Activated CD4-positive, alpha-beta T cell treated with anti-CD3 and anti-CD28 coated beads for 48 hours (primary cell): ENCODE measurements at regions not wholly inside any gene's neighbourhood (a gene's known extent, or its start where the extent isn't known, plus 50 kb on each side); places are given as distances from the start of the nearest gene placed in this dataset.

Experiments
- DNase-seq: peaks from one replicate; pipeline ENCODE4 v3.0.0-alpha.2; 2020

DNA sequence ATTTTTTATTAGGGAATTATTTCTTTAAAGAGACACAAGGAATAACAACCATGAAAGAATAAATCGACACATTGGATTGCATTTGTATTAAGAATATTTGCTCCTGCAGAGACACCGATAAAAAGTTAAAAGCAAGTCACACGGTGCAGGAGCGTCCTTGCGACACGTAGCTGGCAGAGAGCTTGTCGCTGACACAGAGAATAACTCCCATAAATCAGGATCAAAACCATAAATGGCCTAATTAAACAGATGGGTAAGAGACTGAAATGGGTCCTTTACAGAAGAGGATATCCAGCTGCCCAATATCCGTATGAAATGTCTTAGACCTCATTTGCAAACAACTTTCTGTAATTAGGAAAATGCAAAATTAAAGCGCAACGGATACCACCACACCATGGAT, 126.1 kb upstream of the SNTG2 start:
- DNase-seq: no peak

DNA sequence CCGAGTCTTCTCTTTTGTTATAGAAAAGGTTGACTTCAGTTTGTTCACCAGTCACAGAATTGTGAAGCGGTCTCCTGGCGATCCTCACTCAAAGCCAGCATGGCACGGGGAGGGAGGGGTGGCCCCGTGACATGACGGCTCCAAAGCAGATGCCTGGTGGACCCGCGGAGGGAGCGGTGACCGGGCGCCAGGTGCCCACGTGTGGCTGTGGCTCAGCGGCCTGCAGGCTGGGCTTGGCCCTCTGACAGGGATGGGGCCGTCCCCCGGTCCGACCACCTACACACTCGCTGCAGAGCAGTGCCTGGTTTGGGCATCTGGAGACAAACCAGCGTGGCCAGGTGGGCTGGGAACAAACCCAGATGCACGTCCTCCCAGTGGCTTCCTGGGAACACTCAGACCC, 129.1 kb upstream of the SNTG2 start:
- no peak for DNase-seq

DNA sequence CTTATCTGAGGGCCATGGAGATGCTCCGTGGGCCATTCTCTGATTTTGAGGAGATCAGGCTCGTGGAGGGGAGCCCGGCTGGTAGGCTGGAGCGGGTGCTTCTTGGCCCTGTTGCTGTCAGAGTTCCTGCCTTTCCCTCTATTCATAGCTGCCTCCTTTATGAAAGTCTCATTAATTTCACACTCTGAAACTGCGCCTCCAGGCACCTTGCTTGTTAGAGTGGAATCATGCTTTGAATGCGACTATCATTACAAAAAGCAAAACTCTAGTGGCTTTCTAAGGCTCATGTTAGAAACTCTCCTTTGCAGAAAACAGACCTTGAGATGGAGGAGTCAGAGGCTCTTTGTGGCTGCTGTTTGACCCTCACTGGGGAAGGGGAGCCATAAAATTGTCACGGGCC, 131.0 kb upstream of the SNTG2 start:
- DNase-seq: no peak

DNA sequence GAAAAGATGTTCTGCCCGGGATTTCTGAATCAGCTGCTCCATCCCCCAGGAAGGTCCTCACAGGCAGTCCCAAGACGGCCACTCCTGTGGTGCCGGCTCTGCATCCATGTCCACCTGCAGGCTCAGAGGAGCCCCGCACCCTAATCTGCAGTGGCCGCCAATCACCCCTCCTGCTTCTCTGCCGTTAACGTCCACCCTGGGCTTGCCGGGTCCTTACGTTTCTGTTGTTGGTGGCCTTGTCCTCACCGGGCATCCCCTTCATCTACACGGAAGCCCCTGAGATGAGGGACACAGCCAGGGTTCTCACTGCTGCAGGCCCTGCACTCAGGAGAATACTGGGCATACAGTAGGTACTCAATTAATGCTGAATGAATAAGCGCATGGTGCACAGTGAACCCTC, 131.5 kb upstream of the SNTG2 start:
- DNase-seq: no peak

DNA sequence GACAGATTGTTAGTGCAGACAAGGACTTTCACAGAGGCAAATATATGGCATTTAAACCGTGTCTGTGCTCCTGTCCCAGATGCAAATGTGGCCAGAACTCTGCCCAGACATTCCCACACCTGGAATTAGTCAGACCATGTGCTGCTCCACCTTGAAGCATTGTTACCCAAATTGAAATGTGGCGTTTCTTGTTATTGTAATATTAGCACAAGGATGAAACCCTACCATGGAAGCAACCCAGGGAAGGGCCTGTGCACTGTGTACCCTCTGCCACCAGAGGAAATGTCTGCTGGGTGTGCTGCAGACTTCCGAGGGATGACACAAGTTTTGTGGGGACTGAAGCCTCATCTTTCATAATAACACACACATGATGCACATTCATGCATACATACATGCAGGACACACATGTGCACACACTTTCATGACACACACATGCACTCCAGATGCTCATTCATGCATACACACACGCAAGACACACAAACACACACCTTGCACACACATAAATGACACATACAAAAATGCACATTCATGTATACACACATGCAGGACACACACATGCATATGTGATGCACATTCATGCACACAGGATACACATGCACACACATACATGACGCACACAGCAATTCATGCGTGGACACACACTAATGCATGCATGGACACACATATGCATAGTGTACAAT, 133.2 kb upstream of the SNTG2 start:
- DNase-seq: no peak

DNA sequence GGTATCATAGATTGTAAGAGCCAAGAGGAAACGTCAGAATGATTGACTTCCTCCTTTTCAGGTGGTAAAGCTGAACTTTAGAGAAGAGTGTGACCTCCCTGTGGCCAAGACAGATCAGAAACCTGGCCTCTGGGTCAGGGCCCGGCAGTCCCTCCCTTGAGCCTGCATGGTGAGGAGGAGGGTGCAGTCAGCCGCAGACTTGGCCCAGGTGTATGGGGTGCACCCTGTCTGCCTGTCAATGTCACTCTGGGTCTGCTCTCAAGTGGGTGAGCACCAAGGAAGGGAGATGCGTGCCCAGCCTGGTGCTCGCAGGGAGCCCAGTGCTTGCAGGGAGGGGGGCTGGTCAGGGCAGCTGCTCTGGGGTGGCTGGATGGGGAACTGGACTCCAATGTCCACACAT, 134.4 kb upstream of the SNTG2 start:
- no peak for DNase-seq

DNA sequence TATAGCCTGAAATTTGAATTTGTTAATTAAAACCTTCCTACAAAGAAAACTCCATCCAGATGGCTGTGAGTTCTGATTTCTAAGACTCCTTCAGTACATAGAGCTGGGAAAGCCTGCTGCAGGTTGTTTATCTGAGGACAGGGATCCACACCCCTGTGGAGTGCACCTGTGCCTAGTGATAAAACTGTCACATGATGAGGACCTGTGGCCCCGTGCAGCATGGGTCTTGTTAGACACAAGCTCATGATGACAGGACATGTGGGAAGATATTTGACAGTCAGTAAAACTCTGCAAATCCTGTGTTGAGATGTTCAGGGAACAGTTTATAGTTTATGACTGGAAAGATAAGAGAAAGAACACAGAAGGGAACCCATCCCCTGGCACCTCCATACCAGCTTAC, 133.2 kb upstream of the TMEM18 start:
- no peak for DNase-seq

DNA sequence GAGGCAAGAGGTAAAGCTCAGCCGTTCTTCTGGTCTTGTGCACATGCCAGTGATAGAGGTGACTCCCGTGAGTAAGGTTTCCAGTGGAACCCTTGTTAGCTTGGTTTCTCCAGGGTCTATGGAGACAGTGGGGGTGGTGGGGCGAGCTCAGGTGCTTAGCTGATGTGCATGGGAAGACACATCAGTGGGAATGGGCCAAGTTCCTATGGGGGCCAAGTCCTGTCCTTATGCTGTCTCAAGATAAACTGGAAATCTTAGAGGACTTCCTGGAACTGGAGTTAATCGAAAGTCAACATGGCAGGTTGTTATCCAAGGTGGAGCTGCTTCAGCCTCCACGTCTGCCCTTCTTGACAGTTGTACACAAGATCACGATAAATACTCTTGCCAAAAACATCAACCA, 130.1 kb upstream of the TMEM18 start:
- no peak for DNase-seq

DNA sequence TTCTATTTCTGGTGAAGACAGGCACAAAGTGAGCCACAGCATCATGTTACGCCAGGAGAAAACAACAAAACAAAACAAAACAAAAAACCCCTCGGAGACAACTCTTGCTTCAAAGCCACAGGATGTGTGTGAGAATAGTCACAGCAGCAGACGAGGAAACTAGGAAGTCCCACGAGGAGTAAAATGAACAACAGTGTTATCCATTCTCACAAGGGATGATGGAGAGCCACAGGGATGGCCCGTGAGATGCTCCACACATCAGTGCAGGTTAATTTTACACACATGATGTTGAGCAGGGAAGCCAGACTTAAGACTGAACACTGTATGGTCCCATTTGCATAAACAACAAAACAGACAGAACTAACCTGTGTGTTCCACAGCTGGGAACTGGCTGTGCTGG, 128.5 kb upstream of the TMEM18 start:
- DNase-seq: no peak

DNA sequence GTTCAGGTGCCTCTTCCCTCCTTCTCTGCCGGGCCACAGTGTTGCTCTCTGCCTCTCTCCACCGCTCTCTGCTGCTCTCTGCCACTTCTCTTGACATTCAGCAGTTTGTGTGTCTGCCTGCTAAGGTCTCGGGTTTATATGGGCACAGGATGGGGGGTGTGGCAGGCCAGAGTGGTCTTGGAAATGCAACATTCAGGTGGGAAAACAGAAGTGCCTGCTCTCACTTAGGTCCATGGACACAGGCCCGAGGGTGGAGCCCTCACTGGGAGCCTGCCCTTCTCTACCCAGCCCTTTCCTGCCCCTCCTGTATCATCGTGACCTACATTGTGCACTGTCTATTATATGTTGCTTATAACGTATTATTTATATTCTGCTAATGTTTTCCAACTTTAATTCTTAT, 120.8 kb upstream of the TMEM18 start:
- DNase-seq: no peak

DNA sequence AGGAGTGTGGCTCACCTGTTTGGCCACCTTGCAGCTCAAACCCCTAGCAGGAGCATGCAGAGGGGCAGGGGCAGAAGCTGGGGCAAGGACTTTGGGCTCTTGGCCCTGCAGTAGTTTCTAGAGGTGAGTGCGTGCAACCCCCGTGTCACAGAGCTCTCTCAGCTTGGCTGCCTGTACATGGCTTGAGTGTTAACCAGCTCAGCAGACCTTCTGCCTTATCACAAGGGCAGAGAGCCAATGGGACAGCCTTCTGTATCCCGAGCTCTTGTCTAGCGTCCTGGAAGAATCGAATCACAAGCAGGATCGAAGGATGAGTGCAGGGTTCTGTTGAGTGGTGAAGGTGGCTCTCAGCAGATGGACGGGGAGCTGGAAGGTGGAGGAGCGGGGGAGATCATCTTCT, 120.3 kb upstream of the TMEM18 start:
- no peak for DNase-seq

DNA sequence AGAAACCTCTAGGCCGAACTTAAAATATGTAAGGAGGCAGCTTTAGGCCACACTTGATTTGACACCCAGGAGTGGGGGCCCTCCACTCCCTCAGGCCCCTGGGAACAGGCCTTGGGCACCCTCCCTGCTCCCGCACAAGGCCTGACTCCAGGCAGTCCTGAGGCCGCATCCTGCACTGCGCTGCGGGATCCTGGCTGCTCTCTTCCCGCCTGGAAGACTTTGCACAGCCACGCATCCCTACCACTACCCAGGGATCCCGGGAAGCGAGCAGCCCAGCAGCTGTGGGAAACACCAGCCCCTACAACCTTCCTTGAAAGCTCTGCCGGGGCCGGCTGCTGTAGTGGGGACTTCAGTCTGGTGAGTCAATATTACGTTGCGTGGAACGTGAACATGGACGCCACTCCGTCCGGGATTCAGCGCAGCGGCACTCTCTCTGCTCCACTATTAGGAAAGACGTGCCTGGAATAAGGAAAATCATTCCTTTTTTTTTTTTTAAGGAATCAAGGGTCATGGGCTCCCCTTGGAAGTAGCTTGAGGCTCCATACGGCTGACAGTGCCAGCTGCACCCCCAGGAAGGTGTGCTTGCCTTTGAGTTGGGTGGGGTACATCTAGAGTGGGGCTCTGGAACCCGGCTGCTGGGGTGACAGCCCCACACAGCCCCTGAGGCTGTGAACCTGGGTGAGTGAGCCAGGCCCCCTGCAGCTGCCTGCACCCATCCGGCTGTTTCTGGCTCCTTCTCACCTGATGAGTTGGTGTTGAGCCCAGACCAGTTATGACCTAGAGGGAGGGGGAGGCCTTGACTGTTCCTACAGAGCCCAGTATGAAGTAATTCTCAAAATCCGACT, 119.2 kb upstream of the TMEM18 start:
- DNase-seq: no peak

DNA sequence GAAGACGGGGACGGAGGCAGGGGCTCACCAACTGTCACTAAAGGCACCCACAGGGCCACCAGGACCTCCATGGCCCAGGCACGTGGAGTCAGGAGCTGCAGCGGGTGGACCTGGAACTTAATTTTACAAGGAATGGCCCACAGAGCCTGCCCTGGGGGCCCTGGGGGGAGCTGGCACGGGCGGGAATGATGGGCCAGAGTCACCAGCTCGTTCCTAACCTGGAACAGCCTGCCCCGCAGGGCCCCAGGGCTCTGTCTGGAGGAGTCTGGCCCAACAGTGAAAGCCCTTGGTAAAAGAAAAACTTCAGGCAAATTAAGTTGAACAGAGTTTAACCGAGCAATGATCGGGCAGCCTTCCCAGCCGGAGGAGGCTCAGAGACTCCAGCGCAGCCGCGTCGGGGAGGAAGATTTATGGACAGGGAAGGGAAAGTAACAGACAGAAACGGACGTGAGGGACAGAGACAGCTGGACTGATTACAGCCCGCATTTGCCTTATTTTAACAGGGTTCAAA, 118.4 kb upstream of the TMEM18 start:
- no peak for DNase-seq

DNA sequence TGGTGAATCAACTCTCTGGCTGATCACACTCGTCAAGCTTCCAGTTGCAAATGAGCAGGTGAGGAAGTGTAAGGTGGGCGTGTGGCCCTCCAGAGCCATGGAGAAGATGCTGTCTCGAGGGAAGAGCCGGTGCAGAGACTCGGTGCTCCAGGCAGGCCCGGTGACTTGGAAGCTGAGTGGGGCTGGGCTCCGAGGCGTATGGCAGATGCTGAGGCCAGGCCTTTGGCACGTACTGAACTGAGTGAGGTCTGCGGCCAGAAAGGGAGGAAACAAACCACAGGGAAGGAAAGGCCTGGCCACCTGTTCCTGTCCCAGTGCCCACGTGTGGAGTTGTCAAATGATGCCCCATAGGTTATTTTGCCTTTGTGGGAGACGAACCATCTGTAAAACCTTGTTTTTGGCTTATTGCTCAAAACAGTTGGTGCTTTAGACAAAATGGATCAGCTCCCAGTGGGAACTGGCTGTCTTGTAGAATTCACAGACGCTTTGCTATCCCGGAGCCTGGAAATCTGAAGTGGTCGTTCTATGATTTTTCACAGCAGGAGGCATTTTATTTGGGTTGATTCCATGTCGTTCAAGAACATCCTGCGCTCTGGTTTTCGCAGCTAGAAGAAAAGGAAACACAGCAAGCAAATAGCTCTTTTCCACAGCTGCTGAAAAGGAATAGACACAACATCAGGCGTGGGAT, 117.5 kb upstream of the TMEM18 start:
- no peak for DNase-seq

DNA sequence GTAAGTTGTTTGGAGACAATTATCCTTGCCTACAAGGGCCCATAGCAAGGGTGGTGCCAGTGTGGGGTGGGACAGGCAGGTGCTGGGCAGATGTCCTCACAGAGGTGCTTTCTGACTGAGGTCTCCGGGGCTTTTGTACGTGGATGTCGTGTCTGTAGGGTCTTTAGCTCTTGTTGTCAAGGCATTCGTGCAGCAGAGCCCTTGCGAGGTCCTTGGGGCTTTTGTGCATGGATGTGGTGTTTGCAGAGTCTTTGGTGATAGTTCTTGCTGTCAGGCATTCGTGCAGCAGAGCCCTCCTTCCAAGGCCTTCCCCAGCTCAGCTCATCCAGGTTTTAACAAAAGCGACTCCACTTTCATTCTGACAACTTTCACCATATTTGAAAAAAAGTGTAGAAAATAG, 116.0 kb upstream of the TMEM18 start:
- DNase-seq: no peak

DNA sequence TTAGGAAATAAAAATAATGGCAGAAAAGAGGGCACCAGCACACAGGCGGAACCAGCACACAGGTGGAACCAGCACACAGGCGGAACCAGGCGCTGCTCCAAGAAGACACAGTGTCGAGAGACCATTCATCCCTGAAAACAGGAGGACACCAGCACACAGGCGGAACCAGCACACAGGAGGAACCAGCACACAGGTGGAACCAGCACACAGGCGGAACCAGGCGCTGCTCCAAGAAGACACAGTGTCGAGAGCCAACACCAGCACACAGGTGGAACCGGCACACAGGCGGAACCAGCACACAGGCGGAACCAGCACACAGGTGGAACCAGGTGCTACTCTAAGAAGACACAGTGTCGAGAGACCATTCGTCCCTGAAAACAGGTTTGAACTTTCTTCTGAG, 115.5 kb upstream of the TMEM18 start:
- DNase-seq: no peak

DNA sequence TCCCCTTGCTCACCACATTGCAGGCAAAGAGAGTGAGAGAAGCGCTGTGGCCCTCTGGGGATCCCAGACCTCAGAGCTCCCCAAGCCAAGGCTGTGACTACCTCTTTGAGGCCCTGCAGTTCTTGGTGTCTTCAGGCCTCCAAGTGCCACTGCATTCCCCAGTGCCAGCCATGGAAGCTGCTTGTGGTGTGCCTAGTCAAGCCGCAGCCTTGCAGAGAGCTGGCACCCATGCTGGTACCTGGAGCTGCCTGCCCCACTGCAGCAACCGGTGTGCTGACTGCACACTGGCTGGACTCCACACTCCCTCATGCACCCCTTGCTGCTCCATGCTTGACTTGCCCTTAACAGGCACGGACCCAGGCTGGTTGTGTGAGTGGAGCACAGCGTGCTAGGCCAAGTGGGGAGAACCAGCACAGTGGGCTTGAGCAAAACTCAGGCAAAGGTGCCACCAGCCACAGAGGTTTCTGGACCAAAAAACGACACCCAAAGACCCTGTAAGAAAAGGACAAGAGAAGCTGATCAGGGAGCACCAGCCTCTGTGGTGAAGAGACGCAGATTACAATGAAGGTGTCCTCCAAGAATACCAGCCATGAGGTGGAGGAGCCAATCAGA, 113.5 kb upstream of the TMEM18 start:
- no peak for DNase-seq

DNA sequence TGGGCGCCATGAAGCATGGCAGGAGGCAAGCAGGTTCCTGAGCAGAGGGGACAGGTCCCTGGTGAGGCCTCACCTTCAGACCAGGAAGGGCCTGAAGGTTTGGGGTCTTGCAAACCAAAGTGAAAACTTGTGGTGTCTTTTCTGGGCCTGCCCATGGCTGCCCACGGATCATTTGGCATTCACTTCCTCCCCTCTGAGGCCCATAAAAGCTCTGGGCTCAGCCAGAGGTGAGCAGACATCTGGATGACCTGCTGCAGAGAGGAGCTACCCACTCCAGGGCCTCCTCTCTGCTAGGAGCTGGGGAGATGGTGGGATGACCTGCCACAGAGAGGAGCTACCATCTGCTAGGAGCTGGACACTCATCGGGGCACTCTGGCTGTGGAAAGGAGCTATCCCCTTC, 112.9 kb upstream of the TMEM18 start:
- no peak for DNase-seq

DNA sequence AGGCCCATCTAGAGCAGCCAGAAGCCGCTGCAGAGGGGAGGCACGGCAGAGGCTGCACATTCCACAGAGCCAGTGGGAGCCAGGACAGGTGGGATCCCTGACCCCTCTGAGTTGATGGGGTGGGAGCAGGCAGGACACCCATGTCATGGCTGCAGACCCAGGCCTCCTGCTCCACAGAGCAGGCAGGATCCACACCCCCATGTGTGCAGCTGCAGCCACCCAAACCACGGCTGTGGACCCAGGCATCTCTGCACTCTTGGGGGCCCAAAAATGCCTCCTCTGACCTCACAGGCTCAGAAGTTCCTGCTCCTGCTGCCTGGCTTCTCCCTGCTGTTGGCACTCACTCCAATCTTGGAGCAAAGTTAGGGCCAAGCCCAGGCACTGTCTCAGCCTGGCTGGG, 112.3 kb upstream of the TMEM18 start:
- no peak for DNase-seq

DNA sequence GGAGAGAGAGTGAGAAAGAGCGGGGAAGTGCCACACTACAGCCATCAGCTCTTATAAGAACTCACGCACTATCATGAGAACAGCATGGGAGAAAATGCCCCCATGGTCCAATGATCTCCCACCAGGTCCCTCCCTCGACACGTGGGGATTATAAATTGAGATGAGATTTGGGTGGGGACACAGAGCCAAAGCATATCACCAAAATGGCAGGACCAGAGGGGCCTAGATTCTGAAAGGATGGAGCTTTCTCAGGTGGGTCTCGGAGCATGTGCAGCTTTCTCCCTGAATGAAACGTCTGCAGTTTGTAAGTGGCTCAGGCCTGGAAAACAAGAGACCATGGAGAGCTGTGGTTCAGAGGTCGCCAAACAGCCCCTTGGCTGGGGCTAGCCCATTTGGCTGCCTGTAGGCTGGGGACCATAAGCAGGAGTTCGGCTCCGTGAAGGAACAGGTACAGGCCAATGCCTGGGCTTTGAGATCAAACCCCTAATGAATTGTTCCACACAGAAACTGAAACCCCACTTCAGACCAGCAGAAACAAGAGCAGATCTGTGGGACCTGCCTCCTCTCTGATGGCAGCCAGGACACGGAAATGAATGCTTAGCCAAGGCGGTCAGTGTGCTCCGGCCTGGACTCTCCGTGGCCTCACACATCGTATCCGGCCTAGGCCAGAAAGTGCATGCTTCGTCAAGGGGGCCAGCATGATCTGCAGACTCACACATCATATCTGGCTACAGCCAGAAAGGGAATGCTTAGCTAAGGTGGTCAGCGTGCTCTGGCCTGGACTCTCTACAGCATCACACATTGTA, 111.2 kb upstream of the TMEM18 start:
- DNase-seq: no peak

DNA sequence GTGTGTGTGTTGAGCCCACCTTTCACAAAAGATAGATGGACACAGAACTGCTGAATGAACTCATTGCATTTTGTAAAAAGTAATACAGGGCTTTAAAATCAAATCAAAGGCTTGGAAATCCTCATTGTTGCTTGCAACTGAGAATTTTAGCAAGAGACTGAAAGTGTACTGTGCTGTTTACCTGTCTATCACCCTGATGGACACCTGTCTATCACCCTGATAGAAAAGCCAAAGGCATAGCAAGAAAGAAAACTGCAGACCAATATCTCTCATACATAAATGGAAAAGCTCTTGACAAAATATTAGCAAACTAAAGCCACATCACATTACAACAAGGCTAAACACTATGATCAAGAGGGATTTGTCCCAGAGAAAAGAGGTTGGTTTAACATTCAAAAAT, 107.5 kb upstream of the TMEM18 start:
- no peak for DNase-seq

DNA sequence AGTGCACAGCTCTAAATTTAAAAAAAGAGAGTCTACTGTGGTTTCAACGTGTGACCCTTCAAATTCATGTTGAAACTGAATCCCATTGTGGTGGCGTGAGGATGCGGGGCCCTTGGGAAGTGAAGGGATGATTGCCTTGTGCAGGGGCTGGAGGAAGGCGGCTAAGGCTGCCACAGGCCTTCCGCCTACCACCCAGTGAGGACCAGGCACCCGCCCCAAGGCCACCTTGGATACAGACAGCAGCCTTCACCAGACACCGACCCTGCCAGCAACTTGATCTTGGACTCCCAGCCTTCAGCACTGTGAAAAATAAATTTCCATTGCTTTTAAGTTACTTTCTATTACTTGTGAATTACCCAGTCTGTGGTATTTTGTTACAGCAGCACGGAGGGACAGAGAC, 103.4 kb upstream of the TMEM18 start:
- DNase-seq: no peak

DNA sequence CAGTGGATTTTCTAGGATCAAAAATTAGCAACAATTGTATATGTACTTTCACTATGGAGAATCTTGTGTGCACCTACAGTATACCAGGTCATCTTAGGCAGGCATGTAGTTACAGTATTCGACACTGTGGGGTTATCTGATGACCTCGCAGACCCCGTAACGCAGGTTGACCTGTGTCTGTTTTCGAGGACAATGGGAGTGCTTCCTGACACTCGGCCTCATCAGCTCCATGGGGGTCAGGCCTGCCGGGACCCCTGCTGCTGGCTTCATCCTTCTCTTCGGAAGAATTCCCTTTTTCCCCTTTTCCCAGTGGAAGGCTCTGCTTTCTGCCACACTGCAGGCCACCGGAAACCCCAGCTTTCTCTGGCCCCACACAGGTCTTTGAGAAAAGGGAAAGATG, 102.8 kb upstream of the TMEM18 start:
- DNase-seq: no peak
